Fibroblast of lung (primary cell): ENCODE measurements at regions not wholly inside any gene's neighbourhood (a gene's known extent, or its start where the extent isn't known, plus 50 kb on each side); places are given as distances from the start of the nearest gene placed in this dataset.

Source experiments
- EZH2 ChIP-seq: IDR thresholded peaks from 2 replicates; pipeline ENCODE4 v1.5.1; 2012; ENCODE audit warnings: low read length, control low read depth, mild to moderate bottlenecking; ENCODE audit errors: missing control alignments
- TF ChIP-seq, protein P1 (sequence below), 2 donors: IDR thresholded peaks in 1 of 2; conservative IDR thresholded peaks in 1 of 2; 1 replicate in 1 of 2; 2 replicates in 1 of 2; pipeline ENCODE4 v1.5.1; 2011 to 2012; ENCODE audit warnings: low read length in 2 of 2, control low read depth in 1 of 2, inconsistent platforms in 1 of 2, low read depth in 1 of 2, mild to moderate bottlenecking in 1 of 2

DNA sequence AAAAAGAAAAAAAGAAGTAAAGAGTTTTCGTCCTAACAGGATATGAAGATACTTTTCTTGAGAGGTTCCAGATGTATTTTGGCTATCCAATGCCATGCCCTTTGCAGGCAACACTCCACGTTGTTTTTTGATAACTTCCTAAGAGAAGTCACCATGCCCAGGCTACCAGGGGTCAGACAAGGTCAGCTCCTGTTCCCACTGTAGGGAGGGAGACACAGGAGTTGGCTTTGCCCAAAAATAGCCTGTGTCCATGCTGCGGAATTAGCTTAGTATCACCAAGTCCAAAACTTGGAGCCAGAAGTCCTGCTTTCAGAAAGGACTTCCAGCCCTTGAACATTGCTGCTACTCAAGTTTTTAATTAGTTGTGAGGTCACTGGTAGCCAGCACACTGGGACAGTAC, 62.1 kb upstream of the NRIP1 start:
- TF ChIP-seq, protein P1, sequence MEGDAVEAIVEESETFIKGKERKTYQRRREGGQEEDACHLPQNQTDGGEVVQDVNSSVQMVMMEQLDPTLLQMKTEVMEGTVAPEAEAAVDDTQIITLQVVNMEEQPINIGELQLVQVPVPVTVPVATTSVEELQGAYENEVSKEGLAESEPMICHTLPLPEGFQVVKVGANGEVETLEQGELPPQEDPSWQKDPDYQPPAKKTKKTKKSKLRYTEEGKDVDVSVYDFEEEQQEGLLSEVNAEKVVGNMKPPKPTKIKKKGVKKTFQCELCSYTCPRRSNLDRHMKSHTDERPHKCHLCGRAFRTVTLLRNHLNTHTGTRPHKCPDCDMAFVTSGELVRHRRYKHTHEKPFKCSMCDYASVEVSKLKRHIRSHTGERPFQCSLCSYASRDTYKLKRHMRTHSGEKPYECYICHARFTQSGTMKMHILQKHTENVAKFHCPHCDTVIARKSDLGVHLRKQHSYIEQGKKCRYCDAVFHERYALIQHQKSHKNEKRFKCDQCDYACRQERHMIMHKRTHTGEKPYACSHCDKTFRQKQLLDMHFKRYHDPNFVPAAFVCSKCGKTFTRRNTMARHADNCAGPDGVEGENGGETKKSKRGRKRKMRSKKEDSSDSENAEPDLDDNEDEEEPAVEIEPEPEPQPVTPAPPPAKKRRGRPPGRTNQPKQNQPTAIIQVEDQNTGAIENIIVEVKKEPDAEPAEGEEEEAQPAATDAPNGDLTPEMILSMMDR (conservative IDR thresholded peaks at IDR 0.05 in 1 of 2, IDR thresholded peaks at IDR 0.05 in 1 of 2; ENCODE audit: low read depth in 1 of 2, low read length in 2 of 2): no peak
- TF ChIP-seq EZH2: no peak
